Astrocyte (in vitro differentiated cells and primary cell): ENCODE measurements at regions not wholly inside any gene's neighbourhood (a gene's known extent, or its start where the extent isn't known, plus 50 kb on each side); places are given as distances from the start of the nearest gene placed in this dataset.

Experiments
- DNase-seq: peaks from one replicate; pipeline ENCODE4 v3.0.0-alpha.2; 2010; ENCODE audit warnings: low read depth
- FAIRE-seq: peaks from 2 replicates; lab custom pipeline; 2011; peaks lifted over from hg19 to GRCh38; lab: Jason Lieb, UNC
- H2AFZ ChIP-seq: 2 replicates; pipeline ENCODE4 v1.6.0; 2012; ENCODE audit warnings: low read depth, low read length, inconsistent platforms
- H3K27ac ChIP-seq: 2 replicates; pipeline ENCODE4 v1.5.1; 2011; ENCODE audit warnings: low read depth, low read length, inconsistent platforms
- H3K27me3 ChIP-seq: 2 replicates; pipeline ENCODE4 v1.6.0; 2011; ENCODE audit warnings: low read length, inconsistent platforms; ENCODE audit not compliant: insufficient read depth
- H3K36me3 ChIP-seq: 2 replicates; pipeline ENCODE4 v1.5.1; 2011; ENCODE audit warnings: low read length, inconsistent platforms; ENCODE audit not compliant: insufficient read depth
- H3K4me1 ChIP-seq: 2 replicates; pipeline ENCODE4 v1.5.1; 2011; ENCODE audit warnings: low read length, inconsistent platforms; ENCODE audit not compliant: insufficient read depth
- H3K4me2 ChIP-seq: 2 replicates; pipeline ENCODE4 v1.6.0; 2012; ENCODE audit warnings: low read length, inconsistent platforms
- H3K4me3 ChIP-seq: 2 replicates; pipeline ENCODE4 v1.5.1; 2011; ENCODE audit warnings: low read depth, mild to moderate bottlenecking, low read length, inconsistent platforms; ENCODE audit not compliant: insufficient read depth
- H3K79me2 ChIP-seq: 2 replicates; pipeline ENCODE4 v1.6.0; 2012; ENCODE audit warnings: mild to moderate bottlenecking, low read length, inconsistent platforms; ENCODE audit not compliant: insufficient read depth
- H3K9ac ChIP-seq: 2 replicates; pipeline ENCODE4 v1.6.0; 2012; ENCODE audit warnings: mild to moderate bottlenecking, low read length, inconsistent platforms
- H3K9me3 ChIP-seq: 2 replicates; pipeline ENCODE4 v1.5.1; 2012; ENCODE audit warnings: low read depth, mild to moderate bottlenecking, low read length, inconsistent platforms; ENCODE audit not compliant: insufficient read depth
- H4K20me1 ChIP-seq: 2 replicates; pipeline ENCODE4 v1.6.0; 2012; ENCODE audit warnings: low read length, inconsistent platforms; ENCODE audit not compliant: insufficient read depth
- H3K27ac Mint-ChIP-seq: one replicate; pipeline ENCODE4 v1.8.0; 2021; ENCODE audit warnings: mild to moderate bottlenecking, mixed read lengths; ENCODE audit not compliant: unreplicated experiment
- H3K27me3 Mint-ChIP-seq: one replicate; pipeline ENCODE4 v1.8.0; 2021; ENCODE audit warnings: low read depth, mixed read lengths; ENCODE audit not compliant: unreplicated experiment
- H3K36me3 Mint-ChIP-seq: one replicate; pipeline ENCODE4 v1.8.0; 2021; ENCODE audit warnings: low read depth, mixed read lengths; ENCODE audit not compliant: unreplicated experiment
- H3K4me1 Mint-ChIP-seq: one replicate; pipeline ENCODE4 v1.8.0; 2021; ENCODE audit warnings: low read depth, mixed read lengths; ENCODE audit not compliant: unreplicated experiment
- H3K4me3 Mint-ChIP-seq: one replicate; pipeline ENCODE4 v1.8.0; 2021; ENCODE audit warnings: mild to moderate bottlenecking, moderate library complexity, mixed read lengths; ENCODE audit not compliant: unreplicated experiment
- H3K9me3 Mint-ChIP-seq: one replicate; pipeline ENCODE4 v1.8.0; 2021; ENCODE audit warnings: mild to moderate bottlenecking, mixed read lengths; ENCODE audit not compliant: unreplicated experiment
- EZH2 ChIP-seq: IDR thresholded peaks from 2 replicates; pipeline ENCODE4 v1.6.1; 2012; ENCODE audit warnings: mild to moderate bottlenecking, low read length, inconsistent platforms; ENCODE audit not compliant: insufficient read depth
- TF ChIP-seq, protein P1 (sequence below): IDR thresholded peaks from 2 replicates; pipeline ENCODE4 v1.5.1; 2011; ENCODE audit warnings: low read depth, mild to moderate bottlenecking, inconsistent platforms, low read length, moderate library complexity; ENCODE audit not compliant: insufficient read depth

DNA sequence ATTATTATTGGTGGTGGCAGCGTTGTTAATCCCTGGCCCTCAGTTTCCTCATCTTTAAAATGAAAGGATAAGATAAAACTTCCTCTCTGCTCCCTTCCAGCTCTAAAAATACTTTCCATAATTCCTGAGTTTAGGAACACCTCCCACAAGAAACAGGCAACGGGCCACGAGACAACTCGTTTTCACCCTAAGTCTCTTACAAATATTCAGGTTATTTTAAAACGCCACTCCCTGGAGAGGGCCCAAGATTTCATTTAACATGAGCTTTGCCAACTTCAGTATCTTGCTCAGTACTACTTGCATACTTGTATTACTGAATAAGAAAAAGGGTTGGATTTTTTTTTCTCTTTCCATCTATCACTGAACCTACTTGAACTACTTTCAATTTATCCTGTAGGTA lies 611.1 kb upstream of the FANCL start:
- Histone ChIP-seq H3K4me2 (no peak overlapping the region), H3K27me3 (no peaks in the 10 kb centered on the region), H3K36me3 (no peaks in the 10 kb centered on the region), H3K4me1 (no peaks in the 10 kb centered on the region), H3K9ac (no peak overlapping the region), H2AFZ (no peak overlapping the region), H3K79me2 (no peaks in the 10 kb centered on the region), H3K27ac (no peak overlapping the region), H4K20me1 (no peaks in the 10 kb centered on the region), H3K4me3 (no peak overlapping the region), H3K9me3 (no peaks in the 10 kb centered on the region)
- TF ChIP-seq EZH2 = no peak
- TF ChIP-seq, protein P1, sequence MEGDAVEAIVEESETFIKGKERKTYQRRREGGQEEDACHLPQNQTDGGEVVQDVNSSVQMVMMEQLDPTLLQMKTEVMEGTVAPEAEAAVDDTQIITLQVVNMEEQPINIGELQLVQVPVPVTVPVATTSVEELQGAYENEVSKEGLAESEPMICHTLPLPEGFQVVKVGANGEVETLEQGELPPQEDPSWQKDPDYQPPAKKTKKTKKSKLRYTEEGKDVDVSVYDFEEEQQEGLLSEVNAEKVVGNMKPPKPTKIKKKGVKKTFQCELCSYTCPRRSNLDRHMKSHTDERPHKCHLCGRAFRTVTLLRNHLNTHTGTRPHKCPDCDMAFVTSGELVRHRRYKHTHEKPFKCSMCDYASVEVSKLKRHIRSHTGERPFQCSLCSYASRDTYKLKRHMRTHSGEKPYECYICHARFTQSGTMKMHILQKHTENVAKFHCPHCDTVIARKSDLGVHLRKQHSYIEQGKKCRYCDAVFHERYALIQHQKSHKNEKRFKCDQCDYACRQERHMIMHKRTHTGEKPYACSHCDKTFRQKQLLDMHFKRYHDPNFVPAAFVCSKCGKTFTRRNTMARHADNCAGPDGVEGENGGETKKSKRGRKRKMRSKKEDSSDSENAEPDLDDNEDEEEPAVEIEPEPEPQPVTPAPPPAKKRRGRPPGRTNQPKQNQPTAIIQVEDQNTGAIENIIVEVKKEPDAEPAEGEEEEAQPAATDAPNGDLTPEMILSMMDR = no peak
- FAIRE-seq (no peak), DNase-seq (no peak)
- no peak overlapping the region for H3K27ac Mint-ChIP-seq
- H3K36me3 Mint-ChIP-seq = no peaks in the 10 kb centered on the region
- H3K27me3 Mint-ChIP-seq = no peaks in the 10 kb centered on the region
- H3K4me1 Mint-ChIP-seq = no peaks in the 10 kb centered on the region
- H3K4me3 Mint-ChIP-seq = no peak overlapping the region
- peaks cover 3% of the 10 kb centered on the region for H3K9me3 Mint-ChIP-seq

DNA sequence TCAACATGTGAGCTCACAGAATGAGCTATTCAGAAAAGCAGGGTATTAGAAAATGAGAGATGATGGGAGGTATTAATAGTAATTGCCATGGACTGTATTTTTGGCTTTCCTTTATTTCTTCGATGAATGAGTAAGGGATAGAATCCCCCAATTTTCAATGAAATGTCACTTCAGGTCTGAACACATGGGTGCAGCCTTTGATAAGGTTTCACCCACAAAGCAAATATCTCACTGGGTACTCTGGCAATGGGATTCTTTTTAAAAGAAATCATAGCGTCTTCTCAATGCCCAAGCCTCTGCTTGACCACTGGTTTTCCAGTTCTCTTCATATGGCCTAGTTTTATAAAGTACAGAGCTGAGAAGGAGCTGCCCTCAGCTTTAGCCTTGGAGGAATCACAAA lies 610.5 kb upstream of the FANCL start:
- no peaks in the 10 kb centered on the region for H3K27me3 ChIP-seq
- Mint-ChIP-seq H3K36me3 (no peaks in the 10 kb centered on the region), H3K9me3 (peaks cover 3% of the 10 kb centered on the region), H3K4me1 (no peaks in the 10 kb centered on the region), H3K27ac (no peak overlapping the region), H3K27me3 (no peaks in the 10 kb centered on the region), H3K4me3 (no peak overlapping the region)
- no peak overlapping the region for H3K4me2 ChIP-seq
- H4K20me1 ChIP-seq = no peaks in the 10 kb centered on the region
- H3K36me3 ChIP-seq = no peaks in the 10 kb centered on the region
- H3K4me3 ChIP-seq = no peak overlapping the region
- TF ChIP-seq, protein P1 = no peak
- no peak for TF ChIP-seq EZH2
- H3K9ac ChIP-seq = no peak overlapping the region
- H3K9me3 ChIP-seq = no peaks in the 10 kb centered on the region
- H3K4me1 ChIP-seq = no peaks in the 10 kb centered on the region
- no peak for DNase-seq
- no peak for FAIRE-seq
- no peak overlapping the region for H3K27ac ChIP-seq
- no peak overlapping the region for H2AFZ ChIP-seq
- no peaks in the 10 kb centered on the region for H3K79me2 ChIP-seq

DNA sequence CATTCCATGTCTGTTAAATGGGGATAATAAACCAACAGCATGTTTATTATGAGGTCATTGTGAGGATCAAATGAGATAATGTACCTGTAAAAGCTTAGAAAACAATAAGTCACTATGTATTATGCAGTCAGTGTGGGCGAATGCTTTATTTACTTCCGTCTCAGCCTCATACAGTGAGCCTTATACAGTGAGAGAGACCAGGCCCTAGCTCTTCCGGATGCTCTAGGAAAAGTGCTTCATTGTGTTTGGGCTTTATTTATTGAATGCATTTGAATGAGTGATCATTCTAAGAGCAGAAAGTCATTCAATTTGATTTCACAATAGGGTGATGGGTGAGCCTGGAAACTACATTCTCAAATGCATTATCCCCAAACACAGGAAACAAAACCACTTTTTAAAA lies 603.9 kb upstream of the FANCL start:
- Histone ChIP-seq H3K27ac (no peak overlapping the region), H3K4me3 (no peak overlapping the region), H3K4me1 (no peaks in the 10 kb centered on the region), H3K27me3 (no peaks in the 10 kb centered on the region), H2AFZ (no peak overlapping the region), H4K20me1 (no peaks in the 10 kb centered on the region), H3K9me3 (no peaks in the 10 kb centered on the region), H3K9ac (no peak overlapping the region), H3K79me2 (no peaks in the 10 kb centered on the region), H3K36me3 (no peaks in the 10 kb centered on the region), H3K4me2 (no peak overlapping the region)
- no peak overlapping the region for H3K27ac Mint-ChIP-seq
- DNase-seq (no peak), FAIRE-seq (no peak)
- no peaks in the 10 kb centered on the region for H3K4me1 Mint-ChIP-seq
- no peaks in the 10 kb centered on the region for H3K9me3 Mint-ChIP-seq
- no peaks in the 10 kb centered on the region for H3K36me3 Mint-ChIP-seq
- no peaks in the 10 kb centered on the region for H3K27me3 Mint-ChIP-seq
- TF ChIP-seq, protein P1 = no peak
- no peak for TF ChIP-seq EZH2
- H3K4me3 Mint-ChIP-seq = no peak overlapping the region
